H9 (cell line): ENCODE measurements at regions not wholly inside any gene's neighbourhood (a gene's known extent, or its start where the extent isn't known, plus 50 kb on each side); places are given as distances from the start of the nearest gene placed in this dataset.
"Not testable (repeated sequence)": the region's sequence is repeated elsewhere in the genome, so short reads cannot be mapped to it uniquely, and the experiment has no call there.

Experiments used
- DNase-seq: peaks from one replicate; pipeline ENCODE4 v3.0.0-alpha.2; 2017
- H2AFZ ChIP-seq: one replicate; pipeline ENCODE4 v1.6.1; 2013; ENCODE audit warnings: mild to moderate bottlenecking, low read length, control low read depth, moderate library complexity
- H2AK5ac ChIP-seq: 2 replicates; pipeline ENCODE4 v1.6.1; 2013; ENCODE audit warnings: low read length, control low read depth, mixed read lengths; ENCODE audit not compliant: insufficient read length
- H2BK120ac ChIP-seq: one replicate; pipeline ENCODE4 v1.6.1; 2013; ENCODE audit warnings: low read depth, mild to moderate bottlenecking, low read length, control low read depth, inconsistent platforms; ENCODE audit not compliant: poor library complexity, severe bottlenecking
- H2BK12ac ChIP-seq: 2 replicates; pipeline ENCODE4 v1.6.1; 2013; ENCODE audit warnings: low read length, control low read depth, mixed read lengths, low read depth; ENCODE audit not compliant: insufficient read length
- H2BK15ac ChIP-seq: 2 replicates; pipeline ENCODE4 v1.6.1; 2013; ENCODE audit warnings: low read depth, low read length, control low read depth
- H2BK20ac ChIP-seq: one replicate; pipeline ENCODE4 v1.6.1; 2013; ENCODE audit warnings: low read depth, mild to moderate bottlenecking, low read length, control low read depth, inconsistent platforms; ENCODE audit not compliant: poor library complexity, severe bottlenecking
- H2BK5ac ChIP-seq: 2 replicates; pipeline ENCODE4 v1.6.1; 2013; ENCODE audit warnings: low read length, control low read depth, mixed read lengths; ENCODE audit not compliant: insufficient read length
- H3K14ac ChIP-seq: 2 replicates; pipeline ENCODE4 v1.6.1; 2013; ENCODE audit warnings: low read length, control low read depth; ENCODE audit not compliant: insufficient read depth
- H3K18ac ChIP-seq: 2 replicates; pipeline ENCODE4 v1.6.1; 2013; ENCODE audit warnings: low read depth, mild to moderate bottlenecking, mixed read lengths, low read length, control low read depth; ENCODE audit not compliant: insufficient read length
- H3K23ac ChIP-seq: 2 replicates; pipeline ENCODE4 v1.6.1; 2013; ENCODE audit warnings: low read length, control low read depth, mixed read lengths, low read depth; ENCODE audit not compliant: insufficient read length
- H3K23me2 ChIP-seq: 2 replicates; pipeline ENCODE4 v1.6.1; 2013; ENCODE audit warnings: low read depth, mild to moderate bottlenecking, mixed read lengths, low read length, control low read depth; ENCODE audit not compliant: insufficient read length, poor library complexity, severe bottlenecking
- H3K27ac ChIP-seq: 2 replicates; pipeline ENCODE4 v1.5.1; 2013; ENCODE audit warnings: low read length, control low read depth, mixed read lengths, low read depth; ENCODE audit not compliant: insufficient read length
- H3K27me3 ChIP-seq: 2 replicates; pipeline ENCODE4 v1.6.1; 2013; ENCODE audit warnings: low read length, control low read depth, inconsistent platforms; ENCODE audit not compliant: insufficient read depth
- H3K4ac ChIP-seq: 2 replicates; pipeline ENCODE4 v1.6.1; 2013; ENCODE audit warnings: low read depth, mild to moderate bottlenecking, control low read depth, inconsistent platforms, low read length, moderate library complexity
- H3K4me1 ChIP-seq: 2 replicates; pipeline ENCODE4 v1.6.1; 2013; ENCODE audit warnings: low read length, control low read depth, inconsistent platforms; ENCODE audit not compliant: insufficient read depth
- H3K4me2 ChIP-seq: 2 replicates; pipeline ENCODE4 v1.6.1; 2013; ENCODE audit warnings: low read length, control low read depth, mixed read lengths; ENCODE audit not compliant: insufficient read length, insufficient read depth
- H3K56ac ChIP-seq: 2 replicates; pipeline ENCODE4 v1.6.1; 2013; ENCODE audit warnings: low read depth, mild to moderate bottlenecking, mixed read lengths, low read length, control low read depth; ENCODE audit not compliant: insufficient read length
- H3K79me1 ChIP-seq: 2 replicates; pipeline ENCODE4 v1.6.1; 2013; ENCODE audit warnings: low read depth, mild to moderate bottlenecking, moderate library complexity, low read length, control low read depth, inconsistent platforms; ENCODE audit not compliant: insufficient read depth, poor library complexity, severe bottlenecking
- H3K79me2 ChIP-seq: 2 replicates; pipeline ENCODE4 v1.6.1; 2013; ENCODE audit warnings: low read length, control low read depth, inconsistent platforms; ENCODE audit not compliant: insufficient read depth
- H3K9ac ChIP-seq: 2 replicates; pipeline ENCODE4 v1.6.1; 2013; ENCODE audit warnings: low read length, control low read depth, mixed read lengths; ENCODE audit not compliant: insufficient read length; ENCODE audit errors: extremely low read depth
- H3K9me3 ChIP-seq: one replicate; pipeline ENCODE4 v1.6.1; 2013; ENCODE audit warnings: low read depth, low read length, inconsistent platforms; ENCODE audit not compliant: control insufficient read depth
- H3T11ph ChIP-seq: one replicate; pipeline ENCODE4 v1.6.1; 2013; ENCODE audit warnings: mild to moderate bottlenecking, low read length, control low read depth, inconsistent platforms
- H4K20me1 ChIP-seq: one replicate; pipeline ENCODE4 v1.6.1; 2013; ENCODE audit not compliant: control insufficient read depth, insufficient read length, insufficient read depth
- H4K5ac ChIP-seq: 2 replicates; pipeline ENCODE4 v1.6.1; 2013; ENCODE audit warnings: low read depth, mild to moderate bottlenecking, mixed read lengths, low read length, control low read depth; ENCODE audit not compliant: insufficient read length
- H4K8ac ChIP-seq: replicated peaks from 2 replicates; pipeline ENCODE4 v1.6.1; 2013; ENCODE audit warnings: low read length, control low read depth, mixed read lengths, low read depth; ENCODE audit not compliant: insufficient read length
- H4K91ac ChIP-seq: 2 replicates; pipeline ENCODE4 v1.6.1; 2013; ENCODE audit warnings: low read depth, mild to moderate bottlenecking, moderate library complexity, mixed read lengths, low read length, control low read depth; ENCODE audit not compliant: insufficient read length
- H3K27ac Mint-ChIP-seq, 3 experiments: 2 replicates in 2 of 3; 3 replicates in 1 of 3; pipeline ENCODE4 v1.8.0; 2020 to 2021; ENCODE audit warnings: mixed read lengths in 3 of 3, mild to moderate bottlenecking in 1 of 3, moderate library complexity in 1 of 3
- H3K27me3 Mint-ChIP-seq: 2 replicates; pipeline ENCODE4 v1.8.0; 2021; ENCODE audit warnings: low read depth, mild to moderate bottlenecking, moderate library complexity, mixed read lengths
- H3K36me3 Mint-ChIP-seq, 3 experiments: 2 replicates in 2 of 3; 3 replicates in 1 of 3; pipeline ENCODE4 v1.8.0; 2020 to 2021; ENCODE audit warnings: low read depth in 3 of 3, mixed read lengths in 3 of 3; ENCODE audit not compliant: insufficient read depth in 1 of 3
- H3K4me1 Mint-ChIP-seq, 2 experiments: 2 replicates each; pipeline ENCODE4 v1.8.0; 2020; ENCODE audit warnings: mixed read lengths in 2 of 2
- H3K4me3 Mint-ChIP-seq, 2 experiments: 2 replicates in 1 of 2; 3 replicates in 1 of 2; pipeline ENCODE4 v1.8.0; 2020 to 2021; ENCODE audit warnings: mild to moderate bottlenecking in 2 of 2, mixed read lengths in 2 of 2, moderate library complexity in 1 of 2
- H3K9me3 Mint-ChIP-seq, 2 experiments: 2 replicates in 1 of 2; 3 replicates in 1 of 2; pipeline ENCODE4 v1.8.0; 2020; ENCODE audit warnings: mild to moderate bottlenecking in 2 of 2, mixed read lengths in 2 of 2, moderate library complexity in 1 of 2
- WGBS: extraction: QIAGEN DNeasy Blood & Tissue Kit; methylation state at CpG from one replicate; pipeline ENCODE4 v1.1.7; 2013; ENCODE audit warnings: missing lambda C conversion rate, low lambda C conversion rate, mixed read lengths; ENCODE audit not compliant: insufficient read length; ENCODE audit errors: extremely low coverage; 5-methylcytosine and 5-hydroxymethylcytosine counted together
- TF ChIP-seq, protein P1 (sequence below): fragments of 200-600 bp; sonication (generic); conservative IDR thresholded peaks from 3 replicates; pipeline ENCODE4 v1.8.0; 2021; ENCODE audit warnings: antibody characterized with exemption, mild to moderate bottlenecking

GRCh38 chr16:17038415-17038814 lies 432.3 kb downstream of the XYLT1 start:
- Histone ChIP-seq H3K9ac (no peak overlapping the region), H3K27me3 (no peaks in the 10 kb centered on the region), H2BK15ac (no peak overlapping the region), H3K14ac (no peak overlapping the region), H4K20me1 (no peaks in the 10 kb centered on the region), H2AFZ (no peak overlapping the region), H3K9me3 (no peaks in the 10 kb centered on the region), H4K5ac (no peak overlapping the region), H3K23me2 (no peaks in the 10 kb centered on the region), H3K79me2 (no peaks in the 10 kb centered on the region), H3K56ac (no peak overlapping the region), H2BK120ac (no peak overlapping the region), H2AK5ac (no peak overlapping the region), H3K23ac (no peak overlapping the region), H3K18ac (no peak overlapping the region), H3K4ac (no peak overlapping the region), H2BK20ac (no peak overlapping the region), H2BK12ac (no peak overlapping the region), H2BK5ac (no peak overlapping the region), H3K79me1 (no peaks in the 10 kb centered on the region), H3K4me1 (no peaks in the 10 kb centered on the region), H3K4me2 (no peak overlapping the region), H4K8ac (no peak overlapping the region), H3T11ph (no peak overlapping the region), H3K27ac (no peak overlapping the region), H4K91ac (no peak overlapping the region)
- Mint-ChIP-seq H3K27me3 (no peaks in the 10 kb centered on the region), H3K36me3 (no peaks in the 10 kb centered on the region; a peak in 1 of 7 replicates), H3K4me3 (no peak overlapping the region), H3K4me1 (no peaks in the 10 kb centered on the region), H3K27ac (no peak overlapping the region), H3K9me3 (peaks cover 0 to 3% of the 10 kb centered on the region in 2 experiments; a peak in 1 of 5 replicates)
- TF ChIP-seq, protein P1, sequence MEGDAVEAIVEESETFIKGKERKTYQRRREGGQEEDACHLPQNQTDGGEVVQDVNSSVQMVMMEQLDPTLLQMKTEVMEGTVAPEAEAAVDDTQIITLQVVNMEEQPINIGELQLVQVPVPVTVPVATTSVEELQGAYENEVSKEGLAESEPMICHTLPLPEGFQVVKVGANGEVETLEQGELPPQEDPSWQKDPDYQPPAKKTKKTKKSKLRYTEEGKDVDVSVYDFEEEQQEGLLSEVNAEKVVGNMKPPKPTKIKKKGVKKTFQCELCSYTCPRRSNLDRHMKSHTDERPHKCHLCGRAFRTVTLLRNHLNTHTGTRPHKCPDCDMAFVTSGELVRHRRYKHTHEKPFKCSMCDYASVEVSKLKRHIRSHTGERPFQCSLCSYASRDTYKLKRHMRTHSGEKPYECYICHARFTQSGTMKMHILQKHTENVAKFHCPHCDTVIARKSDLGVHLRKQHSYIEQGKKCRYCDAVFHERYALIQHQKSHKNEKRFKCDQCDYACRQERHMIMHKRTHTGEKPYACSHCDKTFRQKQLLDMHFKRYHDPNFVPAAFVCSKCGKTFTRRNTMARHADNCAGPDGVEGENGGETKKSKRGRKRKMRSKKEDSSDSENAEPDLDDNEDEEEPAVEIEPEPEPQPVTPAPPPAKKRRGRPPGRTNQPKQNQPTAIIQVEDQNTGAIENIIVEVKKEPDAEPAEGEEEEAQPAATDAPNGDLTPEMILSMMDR: no peak
- DNase-seq: no peak
- WGBS: no CpG with 5 or more reads among the region's 5 CpGs

GRCh38 chr16:17049109-17049508 lies 421.7 kb downstream of the XYLT1 start:
- H3K27ac Mint-ChIP-seq, DNase-seq, H4K20me1 ChIP-seq, H2BK15ac ChIP-seq, H3K9me3 ChIP-seq, H4K8ac ChIP-seq, H4K91ac ChIP-seq, H3K18ac ChIP-seq, H3K79me1 ChIP-seq, H3T11ph ChIP-seq, H3K14ac ChIP-seq, H2BK5ac ChIP-seq, H3K9ac ChIP-seq, H3K56ac ChIP-seq, H2BK12ac ChIP-seq, H3K4me2 ChIP-seq, H3K9me3 Mint-ChIP-seq, H3K36me3 Mint-ChIP-seq, H2BK20ac ChIP-seq, H3K27me3 ChIP-seq, H3K27ac ChIP-seq, H3K23ac ChIP-seq, H3K4me1 Mint-ChIP-seq, H3K4me3 Mint-ChIP-seq, H3K4me1 ChIP-seq, H3K4ac ChIP-seq, H2AFZ ChIP-seq, H4K5ac ChIP-seq, H3K27me3 Mint-ChIP-seq, H3K23me2 ChIP-seq, H3K79me2 ChIP-seq, H2BK120ac ChIP-seq, H2AK5ac ChIP-seq: not testable (repeated sequence)
- no CpG with 5 or more reads among the region's 2 CpGs for WGBS
